ENCODE measurements at regions not wholly inside any gene's neighbourhood (a gene's known extent, or its start where the extent isn't known, plus 50 kb on each side); places are given as distances from the start of the nearest gene placed in this dataset.
"Not testable (repeated sequence)": the region's sequence is repeated elsewhere in the genome, so short reads cannot be mapped to it uniquely, and the experiment has no call there.

DNA sequence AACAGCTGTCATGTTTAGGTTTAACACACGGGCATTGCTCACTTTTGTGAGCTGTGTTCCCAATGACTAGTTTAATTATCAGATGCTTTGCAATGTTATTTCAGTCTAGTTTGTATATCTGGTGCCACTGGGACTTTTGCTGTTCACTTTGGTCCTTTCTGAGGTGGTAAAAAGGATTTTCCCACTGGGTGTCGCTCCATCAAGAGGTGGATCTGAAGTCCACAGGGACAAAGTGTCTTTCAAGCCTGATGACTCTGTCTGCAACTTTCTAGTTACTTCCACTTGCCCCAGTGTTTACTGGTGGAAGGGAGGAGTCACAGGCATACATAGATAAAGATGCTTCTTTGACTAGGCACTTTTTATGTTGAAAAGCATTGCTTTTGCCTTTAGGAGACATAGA lies 242.2 kb downstream of the HGF start:
- DNase-seq, result no peak

DNA sequence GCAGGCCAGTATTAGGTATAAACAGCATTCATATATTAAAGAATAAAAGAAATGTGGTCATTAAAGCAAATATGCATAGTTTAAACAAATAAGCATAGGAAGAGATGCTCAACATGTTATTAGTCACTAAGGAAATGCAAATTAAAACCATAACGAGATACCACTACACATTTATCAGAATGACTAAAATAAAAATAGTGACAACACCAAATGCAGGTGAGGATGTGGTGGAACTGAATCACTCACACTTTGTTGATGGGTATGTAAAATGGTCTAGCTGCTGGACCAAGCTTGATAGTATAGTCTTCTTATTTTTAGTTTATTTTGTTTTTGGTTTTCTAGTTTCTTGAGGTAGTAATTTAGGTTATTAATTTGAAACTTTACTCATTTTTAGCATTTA lies 242.9 kb downstream of the HGF start:
- no peak for DNase-seq

DNA sequence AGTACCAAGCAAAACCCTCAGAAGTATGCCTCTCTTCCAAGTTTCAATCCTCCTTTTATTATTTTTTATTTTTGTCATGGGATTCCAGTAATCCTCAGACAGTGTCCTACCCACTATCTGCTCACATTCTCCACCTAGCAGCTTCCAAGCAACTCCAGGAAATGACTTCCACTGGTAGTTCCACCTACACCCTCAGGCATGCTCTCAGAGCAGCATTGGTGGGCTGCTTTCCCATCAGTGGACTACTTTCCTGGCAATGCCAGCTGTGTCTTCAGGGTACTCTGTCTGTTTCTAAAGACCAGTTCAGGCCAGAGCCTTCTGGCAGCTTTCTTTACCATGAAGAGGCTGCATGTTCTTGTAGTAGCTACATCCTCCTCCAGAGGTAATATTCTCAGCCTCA lies 244.0 kb downstream of the HGF start:
- no peak for DNase-seq

DNA sequence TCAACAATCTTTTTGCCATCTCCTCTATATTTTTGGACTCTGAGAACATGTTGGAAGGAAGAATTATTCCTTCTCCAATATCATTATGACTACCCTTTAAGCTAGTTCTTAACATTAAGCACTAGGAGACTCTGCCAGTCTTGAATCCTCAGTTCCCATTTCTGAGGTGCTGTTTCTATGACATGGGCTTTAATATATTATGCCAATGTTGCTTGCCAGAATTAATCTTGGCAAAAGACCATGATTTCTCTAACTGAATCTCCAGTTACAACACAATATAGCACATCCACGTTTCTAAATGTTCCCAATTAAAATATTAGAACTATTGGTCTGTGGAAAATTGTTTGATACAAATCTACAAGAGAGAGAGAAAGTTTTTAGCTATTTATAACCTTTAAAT lies 250.0 kb downstream of the HGF start:
- DNase-seq, result no peak

DNA sequence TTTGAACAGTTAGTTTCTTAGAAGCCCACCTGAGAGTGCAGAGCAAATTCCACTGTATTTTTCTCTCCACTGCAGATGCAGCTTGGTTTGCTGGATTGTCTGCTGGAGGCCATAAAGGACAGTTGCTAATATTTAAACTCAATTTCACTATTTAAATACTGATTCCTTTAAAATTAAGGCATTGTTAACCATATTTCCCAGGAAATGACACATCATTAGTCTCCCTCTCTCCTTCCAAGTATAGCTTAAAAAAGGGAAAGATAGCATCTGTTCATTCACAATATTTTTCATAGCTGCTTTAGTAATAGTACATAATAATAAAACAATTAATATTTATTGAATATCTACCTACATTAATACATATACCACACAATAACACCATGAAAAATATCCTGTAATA lies 252.9 kb downstream of the HGF start:
- no peak for DNase-seq

DNA sequence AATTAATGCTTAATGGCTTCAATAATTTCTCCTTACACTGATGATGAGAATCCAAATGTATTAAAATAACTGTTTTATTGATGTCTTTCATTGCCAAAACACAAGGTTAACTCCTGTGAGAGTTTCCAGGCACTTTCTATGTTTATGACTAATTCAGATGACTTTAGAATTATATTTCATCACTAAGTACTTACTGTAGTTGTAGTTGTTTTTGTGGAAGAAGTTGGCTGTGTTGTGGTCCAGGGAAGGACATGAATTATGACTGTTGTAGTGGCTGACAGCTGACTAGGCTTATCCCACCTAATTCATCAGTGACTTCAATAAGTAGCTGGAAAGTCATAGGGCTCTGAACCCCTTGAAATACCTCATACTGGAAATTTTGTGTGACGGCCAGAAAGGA lies 254.8 kb downstream of the HGF start:
- no peak for DNase-seq

DNA sequence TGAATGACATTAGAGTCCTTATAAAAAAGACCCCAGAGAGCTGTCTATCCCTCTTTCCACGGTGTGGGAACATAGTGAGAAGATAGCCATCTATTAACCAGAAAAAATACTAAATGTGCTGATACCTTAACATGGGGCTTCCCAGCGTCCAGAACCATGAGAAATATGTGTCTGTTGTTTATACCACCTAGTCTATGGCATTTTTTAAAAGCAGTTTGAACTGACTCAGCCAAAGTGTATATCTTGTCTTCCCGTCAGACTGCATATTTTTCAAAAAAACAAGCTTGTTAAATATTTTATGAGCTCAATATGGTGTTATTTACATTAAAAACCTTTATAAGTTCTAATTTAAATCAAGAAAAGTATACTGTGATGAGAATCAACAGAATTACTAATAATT lies 255.3 kb downstream of the HGF start:
- DNase-seq, result no peak

DNA sequence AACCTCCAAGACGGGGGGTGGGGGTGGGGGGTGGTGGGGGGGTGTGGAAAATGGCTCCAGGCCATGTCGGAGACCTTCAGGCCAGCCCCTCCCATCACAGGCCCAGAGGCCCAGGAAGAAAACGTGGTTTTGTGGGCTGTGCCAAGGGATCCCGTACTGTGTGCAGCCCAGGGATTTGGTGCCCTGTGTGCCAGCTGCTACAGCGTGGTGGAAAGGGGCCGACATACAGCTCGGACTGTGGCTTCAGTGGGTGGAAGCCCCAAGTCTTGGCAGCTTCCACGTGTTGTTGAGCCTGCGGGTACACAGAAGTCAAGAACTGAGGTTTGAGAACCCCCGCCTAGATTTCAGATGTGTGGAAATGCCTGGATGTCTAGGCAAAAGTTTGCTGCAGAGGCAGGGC lies 259.7 kb downstream of the HGF start:
- DNase-seq, result no peak

DNA sequence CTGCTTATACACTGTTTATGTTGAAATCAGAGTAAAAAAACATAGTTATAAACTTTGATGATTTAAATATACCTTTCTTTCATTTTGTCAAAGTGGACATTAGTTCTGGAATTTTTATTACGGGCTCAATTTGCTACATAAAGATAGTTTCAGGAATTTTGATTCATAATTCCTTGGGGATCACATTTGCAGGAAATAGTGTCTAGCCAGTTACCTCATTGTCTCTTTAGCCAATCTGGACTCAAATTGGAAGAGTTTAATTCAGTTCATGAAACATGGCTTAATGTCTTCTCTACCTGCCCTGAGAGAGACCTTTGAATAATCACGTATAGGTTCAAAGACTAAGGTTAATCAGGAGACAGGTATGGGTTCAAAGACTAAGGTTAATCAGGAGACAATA lies 262.6 kb downstream of the HGF start:
- DNase-seq, result no peak

DNA sequence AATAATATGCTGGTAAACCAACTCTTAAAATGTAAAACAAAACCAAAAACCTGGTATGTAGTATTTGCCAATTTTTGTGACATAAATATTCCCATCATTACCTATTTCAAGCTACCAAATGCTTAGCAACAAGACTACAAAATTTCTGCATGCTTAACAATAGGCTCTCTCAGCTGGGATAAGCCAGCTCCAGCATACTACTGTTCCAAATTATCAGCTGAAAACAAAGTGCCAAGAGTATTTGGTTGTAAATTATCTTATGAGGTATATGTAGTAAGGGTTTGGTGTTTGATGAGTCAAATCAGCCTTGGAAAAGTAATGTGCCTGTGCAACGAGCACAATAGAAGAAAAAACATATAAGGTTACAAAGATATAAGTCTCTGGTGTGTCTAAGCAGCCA lies 263.2 kb downstream of the HGF start:
- no peak for DNase-seq

DNA sequence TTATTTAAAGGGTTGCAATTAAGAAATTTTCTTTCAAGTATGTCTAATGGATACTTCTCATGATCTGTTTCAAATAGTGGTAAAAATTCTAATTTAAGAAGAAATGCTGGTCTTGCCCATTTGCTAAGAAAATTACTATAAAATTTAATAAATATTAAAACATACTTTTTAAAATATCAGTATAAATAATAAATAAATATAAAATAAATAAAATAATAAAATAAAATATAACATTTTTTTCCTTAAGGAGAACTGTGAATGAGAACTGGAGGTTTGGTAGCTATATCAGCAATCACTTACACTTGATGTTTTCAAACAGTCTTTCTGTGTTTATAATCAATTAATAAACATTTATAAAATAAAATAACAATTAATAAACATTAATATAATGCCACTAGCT lies 266.1 kb downstream of the HGF start:
- DNase-seq, result no peak

DNA sequence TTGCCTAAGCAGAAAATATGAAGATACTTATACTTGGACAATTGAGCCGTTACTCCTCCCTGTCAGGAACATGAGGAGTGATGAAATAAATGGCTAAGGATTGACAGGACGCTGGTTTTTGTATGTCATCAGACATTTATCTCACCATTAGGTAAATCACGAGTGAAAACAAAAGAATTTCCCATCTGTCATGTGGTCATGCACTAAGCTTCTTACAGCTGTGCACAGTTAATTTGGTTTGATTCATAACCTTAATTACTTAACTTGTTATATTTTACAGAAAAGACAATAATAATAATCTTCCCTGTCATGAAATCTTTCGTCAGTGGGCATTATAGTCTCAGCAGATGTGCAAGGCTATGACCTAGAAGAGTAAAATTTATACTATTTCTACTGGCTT lies 266.5 kb downstream of the HGF start:
- no peak for DNase-seq

DNA sequence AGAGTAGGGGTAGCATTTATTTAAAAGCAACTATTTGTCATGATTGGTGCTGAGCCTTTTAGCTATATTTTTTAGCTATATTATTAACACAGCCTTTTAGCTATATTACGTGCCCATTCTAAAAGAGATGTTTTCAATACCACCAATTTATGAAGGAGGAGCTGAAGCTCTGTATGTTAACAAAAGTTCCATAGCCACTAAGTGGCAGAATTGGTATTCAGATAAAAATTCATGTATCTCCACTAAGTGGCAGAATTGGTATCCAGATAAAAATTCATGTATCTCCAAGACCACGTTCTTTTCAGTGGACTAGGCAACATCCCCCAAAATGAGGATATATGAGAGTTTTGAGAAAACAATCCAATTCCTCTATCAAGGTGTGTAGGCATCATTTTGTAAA lies 268.6 kb downstream of the HGF start:
- no peak for DNase-seq

DNA sequence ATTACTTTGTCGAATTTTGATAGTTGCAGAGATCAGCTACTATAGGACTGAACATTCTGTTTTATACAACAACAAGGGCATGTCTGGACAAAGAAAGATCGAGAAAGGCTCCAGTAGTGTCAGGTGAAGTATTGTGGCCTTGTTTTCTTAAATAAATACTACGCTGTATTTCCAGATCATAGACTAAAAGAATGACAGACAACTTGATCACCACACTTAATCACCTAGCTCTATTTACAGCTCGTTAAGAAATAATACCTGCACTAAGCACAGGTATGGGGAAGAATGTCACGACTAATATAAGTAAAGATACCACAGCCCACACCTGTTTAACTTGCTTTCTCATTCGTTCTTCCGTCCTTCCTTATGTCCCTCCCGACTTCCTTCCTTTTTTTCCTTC lies 269.2 kb downstream of the HGF start:
- no peak for DNase-seq

DNA sequence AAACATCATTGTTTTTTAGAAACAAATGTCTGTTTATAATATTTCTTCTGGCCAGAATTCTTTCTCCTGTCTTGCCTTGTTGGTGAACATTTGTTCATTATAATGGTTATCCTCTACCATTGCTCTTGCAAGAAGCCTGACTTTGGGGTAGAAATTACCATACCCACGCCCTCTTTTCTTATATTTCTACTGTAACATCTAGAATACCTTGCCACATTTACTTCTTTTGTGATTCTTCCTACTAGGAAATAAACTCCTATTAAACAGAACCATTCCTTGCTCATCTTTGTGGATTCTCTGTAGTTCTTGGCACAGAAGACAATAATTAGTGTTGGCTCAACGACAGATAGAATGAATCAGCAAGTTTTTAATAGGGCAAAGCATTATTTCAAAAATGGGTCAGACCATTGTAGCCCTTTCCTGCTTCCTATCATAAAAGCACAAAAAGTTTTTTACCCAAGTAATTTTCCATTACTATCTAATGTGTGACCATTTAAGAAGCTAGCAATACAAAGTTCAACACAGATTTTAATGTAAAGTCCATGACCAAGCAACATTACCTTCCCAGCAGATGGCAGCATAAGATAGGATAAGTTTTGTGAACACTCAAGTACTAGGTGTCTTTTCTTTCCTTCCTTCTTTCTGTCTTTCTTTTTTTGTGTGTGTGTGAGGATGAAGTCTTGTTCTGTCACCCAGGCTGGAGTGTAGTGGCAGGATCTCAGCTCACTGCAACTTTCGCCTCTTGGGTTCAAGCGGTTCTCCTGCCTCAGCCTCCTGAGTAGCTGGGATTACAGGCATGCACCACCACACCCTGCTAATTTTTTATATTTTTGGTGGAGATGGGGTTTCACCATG lies 270.4 kb downstream of the HGF start:
- DNase-seq, result peak in 1 of 2 donors; percentile 9

DNA sequence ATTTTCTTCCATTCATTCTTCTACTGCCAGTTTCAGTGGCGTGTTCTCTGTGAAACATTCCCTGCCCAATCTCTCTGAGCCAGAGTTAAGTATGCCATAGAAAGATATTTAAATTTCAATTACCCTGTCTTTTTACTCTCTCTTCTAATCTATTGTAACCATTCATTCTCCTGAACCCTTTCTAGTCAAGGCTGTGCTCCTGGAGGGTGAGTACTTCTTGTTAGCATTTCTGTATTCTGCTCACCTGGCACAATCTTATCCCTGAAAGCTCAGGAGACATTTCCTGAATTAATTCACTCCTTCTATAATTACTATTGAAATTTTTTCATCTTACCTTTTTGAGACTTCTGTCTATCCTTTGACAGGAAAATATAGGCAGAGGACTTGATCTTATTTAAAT lies 271.7 kb downstream of the HGF start:
- DNase-seq, result no peak

DNA sequence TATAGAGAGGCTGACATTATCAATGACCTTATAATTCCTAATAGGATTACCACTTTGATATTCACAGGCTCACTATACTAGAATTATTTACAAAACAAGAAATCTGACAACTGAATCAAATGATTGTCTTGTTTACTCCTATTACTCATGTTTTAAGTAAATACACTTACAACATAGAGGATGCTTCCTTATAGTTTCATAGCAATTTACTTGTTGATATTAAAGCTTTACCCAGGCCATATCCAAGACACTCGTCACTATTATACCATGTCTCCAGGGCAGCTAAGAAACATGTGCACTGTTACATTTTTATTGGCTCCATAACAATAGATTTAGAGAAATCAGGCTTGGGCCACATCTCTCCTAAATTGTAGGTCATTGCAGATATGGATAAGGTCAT lies 276.9 kb downstream of the HGF start:
- DNase-seq, result no peak

DNA sequence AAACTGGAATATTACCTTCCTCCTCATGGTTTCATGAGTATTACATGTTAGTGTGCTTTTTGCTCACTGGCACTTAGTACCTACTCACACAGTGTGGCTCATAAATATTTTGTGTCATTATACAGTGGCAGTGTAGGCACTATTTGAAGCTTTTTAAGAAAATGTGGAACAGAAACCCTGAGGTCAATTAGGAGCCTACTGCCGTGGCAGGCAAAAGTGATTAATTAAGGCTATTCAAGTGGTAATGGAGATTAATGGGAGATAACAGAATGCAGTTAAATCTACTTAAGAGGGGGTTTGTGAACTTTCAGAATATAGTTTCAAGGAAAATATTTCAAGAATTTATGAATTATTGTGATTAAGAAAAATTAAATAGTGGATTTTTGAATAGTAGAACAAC lies 277.6 kb downstream of the HGF start:
- no peak for DNase-seq

DNA sequence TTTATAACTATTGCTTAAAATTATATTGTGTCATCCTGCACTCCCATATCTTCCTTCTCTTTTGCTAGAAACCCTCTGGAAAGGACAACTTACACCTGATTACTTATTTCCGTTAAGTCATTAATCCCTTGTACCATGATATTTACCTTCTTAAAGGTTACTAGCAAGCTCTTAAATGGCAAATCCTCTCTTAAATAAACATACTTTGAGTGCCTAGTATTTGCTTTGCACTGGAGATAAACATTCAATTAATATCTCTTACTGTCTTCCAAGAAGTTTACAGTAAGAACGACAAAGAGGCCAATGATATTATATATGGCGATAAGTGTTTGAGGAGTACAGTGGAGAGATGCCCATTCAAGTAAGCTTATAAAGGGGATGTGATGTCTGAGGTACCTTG lies 278.3 kb downstream of the HGF start:
- no peak for DNase-seq

DNA sequence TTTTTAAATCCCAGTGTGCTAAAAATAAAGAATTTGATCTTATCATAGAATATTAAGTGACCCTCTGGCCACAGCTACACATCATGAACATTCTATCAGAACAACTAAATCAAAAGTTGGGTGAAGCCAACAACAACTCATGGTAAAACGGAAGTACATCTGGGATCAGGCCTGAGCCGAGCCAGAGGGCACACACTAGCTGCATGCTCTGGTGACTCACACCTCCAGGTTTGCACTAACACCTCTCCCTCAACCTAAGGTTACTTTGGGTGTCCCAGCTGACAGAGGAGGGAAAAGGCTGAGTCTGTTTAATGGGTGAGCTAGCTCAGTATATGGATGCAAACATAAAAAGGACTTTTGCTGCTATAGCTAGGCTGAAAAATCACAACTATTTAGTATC lies 281.6 kb downstream of the HGF start:
- no peak for DNase-seq

DNA sequence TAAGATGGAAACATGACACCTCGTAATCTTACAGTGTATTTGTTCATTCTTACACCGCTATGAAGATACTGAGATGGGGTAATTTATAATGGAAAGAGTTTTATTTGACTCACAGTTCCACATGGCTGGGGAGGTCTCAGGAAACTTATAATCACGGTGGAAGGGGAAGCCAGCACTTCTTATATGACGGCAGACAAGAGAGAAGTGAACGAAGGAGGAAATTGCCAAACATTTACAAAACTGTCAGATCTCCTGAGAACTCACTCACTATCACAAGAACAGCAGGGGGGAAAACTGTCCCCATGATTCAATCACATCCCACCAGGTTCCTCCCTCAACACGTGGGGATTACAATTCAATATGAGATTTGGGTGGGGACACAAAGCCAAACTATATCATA lies 282.3 kb downstream of the HGF start:
- DNase-seq, result no peak

DNA sequence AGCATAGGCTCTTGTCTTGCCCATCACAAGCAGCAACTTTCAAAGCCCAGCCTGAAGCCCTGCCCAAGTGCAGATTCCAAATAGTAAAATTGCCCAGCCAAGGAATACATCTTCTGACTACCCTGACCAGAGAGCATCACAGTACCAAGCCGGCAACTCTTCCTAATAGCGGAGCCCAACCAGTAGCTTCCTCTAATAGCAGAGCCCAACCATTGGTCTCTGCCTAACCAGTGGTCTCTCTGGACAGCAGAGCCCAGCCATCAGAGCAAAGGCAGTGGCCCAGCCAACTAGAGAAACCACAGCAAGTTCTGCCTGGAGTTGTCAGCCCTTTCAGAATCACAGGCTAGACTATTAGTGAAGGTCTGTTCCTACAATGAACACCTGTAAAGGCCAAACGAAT lies 285.6 kb downstream of the HGF start:
- DNase-seq, result no peak

DNA sequence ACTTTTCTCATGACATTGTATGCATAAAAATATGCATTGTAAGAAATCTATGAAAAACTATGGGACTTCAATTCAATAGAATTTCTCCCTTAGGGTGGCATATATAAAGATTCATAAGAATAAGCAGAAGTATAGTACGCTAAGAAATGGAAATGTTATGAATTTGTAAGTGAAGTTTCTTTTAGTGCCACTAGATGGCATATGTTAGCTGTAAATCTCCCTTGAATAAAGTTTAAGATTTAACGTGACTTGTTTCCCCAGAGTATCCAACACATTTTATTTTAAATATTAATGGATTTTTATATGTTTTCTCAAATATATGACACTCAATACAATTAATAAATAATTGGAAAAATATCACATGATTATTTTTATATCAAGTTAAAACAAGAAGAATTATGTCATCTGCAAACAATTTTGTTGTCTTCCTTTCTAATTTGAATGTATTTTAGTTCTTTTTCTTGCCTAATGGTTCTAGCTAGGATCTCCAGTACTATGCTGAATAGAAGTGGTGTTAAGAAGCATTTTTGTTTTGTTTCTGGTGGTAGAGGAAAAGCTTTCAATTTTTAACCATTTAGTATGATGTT lies 287.2 kb downstream of the HGF start:
- no peak for DNase-seq

DNA sequence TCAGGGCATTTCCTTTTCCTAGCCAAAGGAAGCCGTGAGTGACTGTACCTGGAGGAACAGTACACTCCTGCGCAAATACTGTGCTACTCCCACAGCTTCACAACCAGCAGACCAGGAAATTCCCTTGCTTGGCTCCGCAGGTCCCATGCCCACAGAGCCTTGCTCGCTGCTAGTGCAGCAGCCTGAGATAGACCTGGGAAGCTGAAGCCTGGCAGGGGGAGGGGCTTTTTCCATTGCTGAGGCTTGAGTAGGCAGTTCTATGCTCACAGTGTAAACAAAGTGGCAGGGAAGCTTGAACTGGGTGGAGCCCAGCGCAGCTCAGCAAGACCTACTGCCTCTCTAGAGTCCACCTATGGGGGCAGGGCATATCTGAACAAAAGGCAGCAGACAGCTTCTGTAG lies 291.2 kb downstream of the HGF start:
- DNase-seq, result no peak

DNA sequence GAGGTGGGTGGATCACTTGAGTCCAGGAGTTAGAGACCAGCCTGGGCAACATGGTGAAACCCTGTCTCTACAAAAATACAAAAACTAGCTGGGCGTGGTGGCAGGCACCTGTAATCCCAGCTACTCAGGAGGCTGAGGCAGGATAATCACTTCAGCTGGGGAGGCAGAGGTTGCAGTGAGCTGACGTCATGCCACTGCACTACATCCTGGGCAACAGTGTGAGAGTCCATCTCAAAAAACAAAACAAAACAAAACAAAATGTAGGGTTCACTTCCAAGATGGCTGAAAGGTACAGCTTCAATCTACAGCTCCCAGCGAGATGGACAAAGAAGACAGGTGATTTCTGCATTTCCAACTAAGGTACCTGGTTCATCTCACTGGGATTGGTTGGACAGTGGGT lies 291.6 kb downstream of the HGF start:
- not testable (repeated sequence) for DNase-seq
